Fibroblast of lung (primary cell): ENCODE measurements at regions not wholly inside any gene's neighbourhood (a gene's known extent, or its start where the extent isn't known, plus 50 kb on each side); places are given as distances from the start of the nearest gene placed in this dataset.
A peak's percentile ranks its signal among the peaks of the same experiment; 100 is the strongest.

ENCODE experiments used
- DNase-seq, 2 donors: peaks; one replicate each; pipeline versions ENCODE4 v3.0.0 to v3.0.0-alpha.2; 2010; ENCODE audit warnings: low read depth in 2 of 2
- H2AFZ ChIP-seq: 2 replicates; pipeline ENCODE4 v1.5.1; 2012; ENCODE audit warnings: low read length, control low read depth, inconsistent platforms
- H3K27ac ChIP-seq: 2 replicates; pipeline ENCODE4 v1.5.1; 2011; ENCODE audit warnings: low read length, control low read depth; ENCODE audit not compliant: insufficient read depth
- H3K27me3 ChIP-seq: 2 replicates; pipeline ENCODE4 v1.5.1; 2011; ENCODE audit warnings: mild to moderate bottlenecking, low read length; ENCODE audit not compliant: control insufficient read depth, insufficient read depth
- H3K36me3 ChIP-seq: 2 replicates; pipeline ENCODE4 v1.5.1; 2011; ENCODE audit warnings: low read length; ENCODE audit not compliant: control insufficient read depth, insufficient read depth
- H3K4me1 ChIP-seq: 2 replicates; pipeline ENCODE4 v1.5.1; 2011; ENCODE audit warnings: low read length; ENCODE audit not compliant: control insufficient read depth, insufficient read depth; ENCODE audit errors: extremely low read depth
- H3K4me2 ChIP-seq: 2 replicates; pipeline ENCODE4 v1.5.1; 2011; ENCODE audit warnings: low read length, control low read depth; ENCODE audit not compliant: insufficient read depth; ENCODE audit errors: extremely low read depth
- H3K4me3 ChIP-seq, 4 experiments: fragments of 200-600 bp in 1 of 4; sonication (generic) in 1 of 4; replicated peaks in 1 of 4; 2 replicates each; pipeline ENCODE4 v1.5.1; 2011 to 2016; ENCODE audit warnings: low read length in 4 of 4, low read depth in 3 of 4, mild to moderate bottlenecking in 3 of 4, control low read depth in 2 of 4, inconsistent platforms in 1 of 4, mixed read lengths in 1 of 4; ENCODE audit not compliant: insufficient read depth in 1 of 4; ENCODE audit errors: control extremely low read depth in 1 of 4
- H3K79me2 ChIP-seq: 2 replicates; pipeline ENCODE4 v1.5.1; 2012; ENCODE audit warnings: mild to moderate bottlenecking, low read length, inconsistent platforms; ENCODE audit not compliant: control insufficient read depth, insufficient read depth
- H3K9ac ChIP-seq: 2 replicates; pipeline ENCODE4 v1.5.1; 2011; ENCODE audit warnings: mild to moderate bottlenecking, low read length, control low read depth; ENCODE audit not compliant: insufficient read depth
- H3K9me3 ChIP-seq: 2 replicates; pipeline ENCODE4 v1.5.1; 2012; ENCODE audit warnings: low read depth, low read length; ENCODE audit not compliant: control insufficient read depth, insufficient read depth
- H4K20me1 ChIP-seq: 2 replicates; pipeline ENCODE4 v1.5.1; 2011; ENCODE audit warnings: low read length; ENCODE audit not compliant: control insufficient read depth, insufficient read depth; ENCODE audit errors: extremely low read depth
- CTCF ChIP-seq, 2 donors: IDR thresholded peaks in 1 of 2; conservative IDR thresholded peaks in 1 of 2; 1 replicate in 1 of 2; 2 replicates in 1 of 2; pipeline ENCODE4 v1.5.1; 2011 to 2012; ENCODE audit warnings: low read length in 2 of 2, control low read depth in 1 of 2, inconsistent platforms in 1 of 2, low read depth in 1 of 2, mild to moderate bottlenecking in 1 of 2
- EZH2 ChIP-seq: IDR thresholded peaks from 2 replicates; pipeline ENCODE4 v1.5.1; 2012; ENCODE audit warnings: low read length, control low read depth, mild to moderate bottlenecking; ENCODE audit errors: missing control alignments

- no peaks in the 10 kb centered on the region for H4K20me1 ChIP-seq
- H3K36me3 ChIP-seq: no peaks in the 10 kb centered on the region
- no peak overlapping the region for H3K4me2 ChIP-seq
- H3K4me1 ChIP-seq: no peaks in the 10 kb centered on the region
- no peak overlapping the region for H3K27ac ChIP-seq
- no peaks in the 10 kb centered on the region for H3K9me3 ChIP-seq
- no peak overlapping the region for H2AFZ ChIP-seq
- no peak for TF ChIP-seq CTCF (conservative IDR thresholded peaks at IDR 0.05 in 1 of 2, IDR thresholded peaks at IDR 0.05 in 1 of 2; ENCODE audit: low read depth in 1 of 2, low read length in 2 of 2)
- TF ChIP-seq EZH2: no peak
- no peak overlapping the region for H3K4me3 ChIP-seq
- no peaks in the 10 kb centered on the region for H3K79me2 ChIP-seq
- H3K27me3 ChIP-seq: no peaks in the 10 kb centered on the region
- DNase-seq: peak in 1 of 2 donors; percentile 17
- H3K9ac ChIP-seq: no peak overlapping the region
These were observed 181.2 kb upstream of the ANK3 start for GRCh38 chr10:60570896-60571295.

- no peak overlapping the region for H3K9ac ChIP-seq
- H2AFZ ChIP-seq: no peak overlapping the region
- no peaks in the 10 kb centered on the region for H3K4me1 ChIP-seq
- TF ChIP-seq CTCF (conservative IDR thresholded peaks at IDR 0.05 in 1 of 2, IDR thresholded peaks at IDR 0.05 in 1 of 2; ENCODE audit: low read depth in 1 of 2, low read length in 2 of 2): no peak
- TF ChIP-seq EZH2: no peak
- H3K4me3 ChIP-seq: no peak overlapping the region
- no peaks in the 10 kb centered on the region for H3K27me3 ChIP-seq
- H3K27ac ChIP-seq: no peak overlapping the region
- no peak for DNase-seq
- H4K20me1 ChIP-seq: no peaks in the 10 kb centered on the region
- no peaks in the 10 kb centered on the region for H3K79me2 ChIP-seq
- no peak overlapping the region for H3K4me2 ChIP-seq
- no peaks in the 10 kb centered on the region for H3K9me3 ChIP-seq
- no peaks in the 10 kb centered on the region for H3K36me3 ChIP-seq
These were observed 180.7 kb upstream of the ANK3 start for GRCh38 chr10:60570272-60570865.

- H3K4me2 ChIP-seq: no peak overlapping the region
- H3K27ac ChIP-seq: no peak overlapping the region
- no peaks in the 10 kb centered on the region for H3K79me2 ChIP-seq
- no peak overlapping the region for H2AFZ ChIP-seq
- H4K20me1 ChIP-seq: no peaks in the 10 kb centered on the region
- H3K9me3 ChIP-seq: no peaks in the 10 kb centered on the region
- H3K27me3 ChIP-seq: no peaks in the 10 kb centered on the region
- H3K4me3 ChIP-seq: no peak overlapping the region
- H3K36me3 ChIP-seq: no peaks in the 10 kb centered on the region
- no peak for DNase-seq
- H3K9ac ChIP-seq: no peak overlapping the region
- H3K4me1 ChIP-seq: no peaks in the 10 kb centered on the region
- TF ChIP-seq CTCF (conservative IDR thresholded peaks at IDR 0.05 in 1 of 2, IDR thresholded peaks at IDR 0.05 in 1 of 2; ENCODE audit: low read depth in 1 of 2, low read length in 2 of 2) (no peak), EZH2 (no peak)
These were observed 180.0 kb upstream of the ANK3 start for GRCh38 chr10:60569681-60570080.
